GM23338 (cell line): ENCODE measurements at regions not wholly inside any gene's neighbourhood (a gene's known extent, or its start where the extent isn't known, plus 50 kb on each side); places are given as distances from the start of the nearest gene placed in this dataset.

Experiments used
- ATAC-seq: fragments of 200-7000 bp; cut with Tn5 transposase; 3 replicates; pipeline ENCODE4 v1.9.1; 2020
- DNase-seq: peaks from one replicate; pipeline ENCODE4 v3.0.0-alpha.2; 2015; ENCODE audit warnings: low spot score
- H2AFZ ChIP-seq: fragments of 200-600 bp; sonication (generic); 2 replicates; pipeline ENCODE4 v1.8.0; 2016; ENCODE audit warnings: antibody characterized with exemption, mild to moderate bottlenecking, moderate library complexity
- H3F3A ChIP-seq: fragments of 200-600 bp; sonication (generic); replicated peaks from 2 replicates; pipeline ENCODE4 v1.8.0; 2017; ENCODE audit warnings: antibody characterized with exemption, mixed run types, low read depth
- H3K27ac ChIP-seq: fragments of 200-600 bp; sonication (generic); 2 replicates; pipeline ENCODE4 v1.6.1; 2016; ENCODE audit warnings: low read depth
- H3K27me3 ChIP-seq: fragments of 200-600 bp; sonication (generic); 2 replicates; pipeline ENCODE4 v1.8.0; 2016; ENCODE audit warnings: mild to moderate bottlenecking, mixed run types, moderate library complexity; ENCODE audit not compliant: insufficient read depth
- H3K36me3 ChIP-seq: fragments of 200-600 bp; sonication (generic); 2 replicates; pipeline ENCODE4 v1.8.0; 2016; ENCODE audit warnings: mild to moderate bottlenecking; ENCODE audit not compliant: insufficient read depth
- H3K4me1 ChIP-seq: fragments of 200-600 bp; sonication (generic); 2 replicates; pipeline ENCODE4 v1.8.0; 2016; ENCODE audit warnings: mild to moderate bottlenecking, moderate library complexity; ENCODE audit not compliant: insufficient read depth
- H3K4me2 ChIP-seq: fragments of 200-600 bp; sonication (generic); 2 replicates; pipeline ENCODE4 v1.7.1; 2017; ENCODE audit warnings: mixed run types
- H3K4me3 ChIP-seq: fragments of 200-600 bp; sonication (generic); 2 replicates; pipeline ENCODE4 v1.6.1; 2016; ENCODE audit warnings: mixed run types
- H3K79me2 ChIP-seq: fragments of 200-600 bp; sonication (generic); replicated peaks from 2 replicates; pipeline ENCODE4 v1.8.0; 2017; ENCODE audit warnings: mild to moderate bottlenecking; ENCODE audit not compliant: insufficient read depth
- H3K9me2 ChIP-seq: fragments of 200-600 bp; sonication (generic); 2 replicates; pipeline ENCODE4 v1.8.0; 2017; ENCODE audit not compliant: insufficient read depth
- H4K20me1 ChIP-seq: fragments of 200-600 bp; sonication (generic); replicated peaks from 2 replicates; pipeline ENCODE4 v1.8.0; 2017; ENCODE audit warnings: mild to moderate bottlenecking; ENCODE audit not compliant: insufficient read depth
- H3K27ac Mint-ChIP-seq: 2 replicates; pipeline ENCODE4 v1.8.0; 2020; ENCODE audit warnings: inconsistent platforms, mild to moderate bottlenecking, moderate library complexity, mixed read lengths
- H3K27me3 Mint-ChIP-seq: 3 replicates; pipeline ENCODE4 v1.8.0; 2022; ENCODE audit warnings: low read depth, mild to moderate bottlenecking, moderate library complexity, mixed read lengths, inconsistent platforms; ENCODE audit not compliant: insufficient read depth, poor library complexity
- H3K36me3 Mint-ChIP-seq: 3 replicates; pipeline ENCODE4 v1.8.0; 2021; ENCODE audit warnings: low read depth, mild to moderate bottlenecking, inconsistent platforms, moderate library complexity, mixed read lengths
- H3K4me1 Mint-ChIP-seq: 3 replicates; pipeline ENCODE4 v1.8.0; 2020; ENCODE audit warnings: mild to moderate bottlenecking, inconsistent platforms, mixed read lengths
- H3K4me3 Mint-ChIP-seq: 3 replicates; pipeline ENCODE4 v1.8.0; 2021; ENCODE audit warnings: moderate library complexity, mild to moderate bottlenecking, inconsistent platforms, mixed read lengths
- H3K9me3 Mint-ChIP-seq: 3 replicates; pipeline ENCODE4 v1.8.0; 2020; ENCODE audit warnings: moderate library complexity, mild to moderate bottlenecking, inconsistent platforms, mixed read lengths
- CREB1 ChIP-seq: fragments of 250-450 bp; sonication (Bioruptor Pico); IDR thresholded peaks from 2 replicates; pipeline ENCODE4 v1.5.0; 2020; ENCODE audit warnings: low read depth, mild to moderate bottlenecking, moderate library complexity
- EZH2 ChIP-seq: fragments of 200-600 bp; sonication (generic); IDR thresholded peaks from one replicate; pipeline ENCODE4 v1.8.0; 2017; ENCODE audit warnings: antibody characterized with exemption, mild to moderate bottlenecking, low read depth; ENCODE audit not compliant: unreplicated experiment
- EZH2phosphoT487 ChIP-seq: fragments of 200-600 bp; sonication (generic); IDR thresholded peaks from one replicate; pipeline ENCODE4 v1.8.1; 2018; ENCODE audit warnings: antibody characterized with exemption; ENCODE audit not compliant: unreplicated experiment
- JUNB ChIP-seq: IDR thresholded peaks from one replicate; pipeline ENCODE4 v1.6.1; 2016; ENCODE audit warnings: antibody characterized with exemption; ENCODE audit not compliant: unreplicated experiment
- NANOG ChIP-seq: IDR thresholded peaks from 2 replicates; pipeline ENCODE4 v1.6.1; 2016; ENCODE audit warnings: antibody characterized with exemption, borderline replicate concordance
- POLR2AphosphoS5 ChIP-seq: IDR thresholded peaks from 2 replicates; pipeline ENCODE4 v1.6.1; 2016; ENCODE audit warnings: antibody characterized with exemption, low read depth
- STAT1 ChIP-seq: IDR thresholded peaks from one replicate; pipeline ENCODE4 v1.6.1; 2016; ENCODE audit warnings: antibody characterized with exemption; ENCODE audit not compliant: unreplicated experiment
- ZNF114 ChIP-seq: fragments of 250-450 bp; sonication (Bioruptor Pico); IDR thresholded peaks from 2 replicates; pipeline ENCODE4 v1.5.0; 2020; ENCODE audit warnings: mild to moderate bottlenecking, moderate library complexity
- ZNF331 ChIP-seq: fragments of 250-450 bp; sonication (Bioruptor Pico); IDR thresholded peaks from 2 replicates; pipeline ENCODE4 v1.5.0; 2020; ENCODE audit warnings: low read depth, mild to moderate bottlenecking, moderate library complexity
- ZNF462 ChIP-seq: fragments of 250-450 bp; sonication (Bioruptor Pico); IDR thresholded peaks from 2 replicates; pipeline ENCODE4 v1.5.0; 2020; ENCODE audit warnings: mild to moderate bottlenecking, moderate library complexity
- TF ChIP-seq, protein P1 (sequence below): IDR thresholded peaks from 2 replicates; pipeline ENCODE4 v1.6.1; 2016; ENCODE audit warnings: antibody characterized with exemption
- TF ChIP-seq, protein P2 (sequence below): IDR thresholded peaks from one replicate; pipeline ENCODE4 v1.6.1; 2018; ENCODE audit warnings: antibody characterized with exemption; ENCODE audit not compliant: unreplicated experiment
- TF ChIP-seq, protein P3 (sequence below), 2 experiments: fragments of 200-600 bp in 1 of 2; sonication (generic) in 1 of 2; conservative IDR thresholded peaks; 2 replicates each; pipeline versions ENCODE4 v1.5.1 to v1.6.1; 2016 to 2017; ENCODE audit warnings: antibody characterized with exemption in 2 of 2, low read depth in 2 of 2, mild to moderate bottlenecking in 2 of 2, moderate library complexity in 1 of 2

DNA sequence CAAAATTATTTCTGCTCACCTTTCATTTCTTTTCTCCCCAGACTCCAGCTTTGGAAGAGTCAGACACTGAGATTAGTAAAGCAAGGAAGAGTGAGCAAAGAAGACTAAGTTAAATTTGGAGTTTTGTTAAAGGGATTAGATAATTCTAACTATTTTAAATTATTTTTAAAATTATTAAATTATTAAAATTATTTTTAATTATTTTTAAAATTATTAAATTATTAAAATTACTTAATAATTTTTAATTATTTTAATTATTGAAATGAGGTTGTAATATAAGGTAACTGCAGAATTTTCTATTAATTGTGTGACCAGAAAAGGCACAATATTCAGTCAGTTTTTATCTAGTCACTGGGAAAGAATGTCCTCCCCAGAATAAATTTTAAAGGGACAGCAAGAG is 185.0 kb upstream of the EOMES start:
- no peak overlapping the region for H3K4me3 Mint-ChIP-seq
- Histone ChIP-seq H3F3A (no peaks in the 10 kb centered on the region), H3K27ac (no peak overlapping the region), H3K79me2 (no peaks in the 10 kb centered on the region), H3K4me1 (peaks cover 4% of the 10 kb centered on the region; the same call in 1 of the 2 replicates), H3K4me3 (no peak overlapping the region), H3K4me2 (no peak overlapping the region), H2AFZ (no peak overlapping the region), H3K9me2 (no peaks in the 10 kb centered on the region), H3K36me3 (no peaks in the 10 kb centered on the region), H4K20me1 (no peaks in the 10 kb centered on the region), H3K27me3 (no peaks in the 10 kb centered on the region)
- TF ChIP-seq ZNF462 (CRISPR knock-in tag) (no peak), CREB1 (CRISPR knock-in tag) (no peak), EZH2phosphoT487 (no peak), STAT1 (no peak), POLR2AphosphoS5 (no peak), ZNF114 (CRISPR knock-in tag) (no peak), JUNB (no peak), NANOG (no peak), ZNF331 (CRISPR knock-in tag) (no peak), EZH2 (no peak)
- TF ChIP-seq, protein P1, sequence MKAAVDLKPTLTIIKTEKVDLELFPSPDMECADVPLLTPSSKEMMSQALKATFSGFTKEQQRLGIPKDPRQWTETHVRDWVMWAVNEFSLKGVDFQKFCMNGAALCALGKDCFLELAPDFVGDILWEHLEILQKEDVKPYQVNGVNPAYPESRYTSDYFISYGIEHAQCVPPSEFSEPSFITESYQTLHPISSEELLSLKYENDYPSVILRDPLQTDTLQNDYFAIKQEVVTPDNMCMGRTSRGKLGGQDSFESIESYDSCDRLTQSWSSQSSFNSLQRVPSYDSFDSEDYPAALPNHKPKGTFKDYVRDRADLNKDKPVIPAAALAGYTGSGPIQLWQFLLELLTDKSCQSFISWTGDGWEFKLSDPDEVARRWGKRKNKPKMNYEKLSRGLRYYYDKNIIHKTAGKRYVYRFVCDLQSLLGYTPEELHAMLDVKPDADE: no peak
- TF ChIP-seq, protein P2, sequence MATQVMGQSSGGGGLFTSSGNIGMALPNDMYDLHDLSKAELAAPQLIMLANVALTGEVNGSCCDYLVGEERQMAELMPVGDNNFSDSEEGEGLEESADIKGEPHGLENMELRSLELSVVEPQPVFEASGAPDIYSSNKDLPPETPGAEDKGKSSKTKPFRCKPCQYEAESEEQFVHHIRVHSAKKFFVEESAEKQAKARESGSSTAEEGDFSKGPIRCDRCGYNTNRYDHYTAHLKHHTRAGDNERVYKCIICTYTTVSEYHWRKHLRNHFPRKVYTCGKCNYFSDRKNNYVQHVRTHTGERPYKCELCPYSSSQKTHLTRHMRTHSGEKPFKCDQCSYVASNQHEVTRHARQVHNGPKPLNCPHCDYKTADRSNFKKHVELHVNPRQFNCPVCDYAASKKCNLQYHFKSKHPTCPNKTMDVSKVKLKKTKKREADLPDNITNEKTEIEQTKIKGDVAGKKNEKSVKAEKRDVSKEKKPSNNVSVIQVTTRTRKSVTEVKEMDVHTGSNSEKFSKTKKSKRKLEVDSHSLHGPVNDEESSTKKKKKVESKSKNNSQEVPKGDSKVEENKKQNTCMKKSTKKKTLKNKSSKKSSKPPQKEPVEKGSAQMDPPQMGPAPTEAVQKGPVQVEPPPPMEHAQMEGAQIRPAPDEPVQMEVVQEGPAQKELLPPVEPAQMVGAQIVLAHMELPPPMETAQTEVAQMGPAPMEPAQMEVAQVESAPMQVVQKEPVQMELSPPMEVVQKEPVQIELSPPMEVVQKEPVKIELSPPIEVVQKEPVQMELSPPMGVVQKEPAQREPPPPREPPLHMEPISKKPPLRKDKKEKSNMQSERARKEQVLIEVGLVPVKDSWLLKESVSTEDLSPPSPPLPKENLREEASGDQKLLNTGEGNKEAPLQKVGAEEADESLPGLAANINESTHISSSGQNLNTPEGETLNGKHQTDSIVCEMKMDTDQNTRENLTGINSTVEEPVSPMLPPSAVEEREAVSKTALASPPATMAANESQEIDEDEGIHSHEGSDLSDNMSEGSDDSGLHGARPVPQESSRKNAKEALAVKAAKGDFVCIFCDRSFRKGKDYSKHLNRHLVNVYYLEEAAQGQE: no peak
- TF ChIP-seq, protein P3, sequence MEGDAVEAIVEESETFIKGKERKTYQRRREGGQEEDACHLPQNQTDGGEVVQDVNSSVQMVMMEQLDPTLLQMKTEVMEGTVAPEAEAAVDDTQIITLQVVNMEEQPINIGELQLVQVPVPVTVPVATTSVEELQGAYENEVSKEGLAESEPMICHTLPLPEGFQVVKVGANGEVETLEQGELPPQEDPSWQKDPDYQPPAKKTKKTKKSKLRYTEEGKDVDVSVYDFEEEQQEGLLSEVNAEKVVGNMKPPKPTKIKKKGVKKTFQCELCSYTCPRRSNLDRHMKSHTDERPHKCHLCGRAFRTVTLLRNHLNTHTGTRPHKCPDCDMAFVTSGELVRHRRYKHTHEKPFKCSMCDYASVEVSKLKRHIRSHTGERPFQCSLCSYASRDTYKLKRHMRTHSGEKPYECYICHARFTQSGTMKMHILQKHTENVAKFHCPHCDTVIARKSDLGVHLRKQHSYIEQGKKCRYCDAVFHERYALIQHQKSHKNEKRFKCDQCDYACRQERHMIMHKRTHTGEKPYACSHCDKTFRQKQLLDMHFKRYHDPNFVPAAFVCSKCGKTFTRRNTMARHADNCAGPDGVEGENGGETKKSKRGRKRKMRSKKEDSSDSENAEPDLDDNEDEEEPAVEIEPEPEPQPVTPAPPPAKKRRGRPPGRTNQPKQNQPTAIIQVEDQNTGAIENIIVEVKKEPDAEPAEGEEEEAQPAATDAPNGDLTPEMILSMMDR (conservative IDR thresholded peaks at IDR 0.05; ENCODE audit: low read depth in 2 of 2): no peak
- no peak overlapping the region for H3K27ac Mint-ChIP-seq
- H3K36me3 Mint-ChIP-seq: no peaks in the 10 kb centered on the region
- H3K27me3 Mint-ChIP-seq: peaks cover 3% of the 10 kb centered on the region
- H3K9me3 Mint-ChIP-seq: no peaks in the 10 kb centered on the region
- peaks cover 15% of the 10 kb centered on the region; the same call in 2 of the 3 replicates for H3K4me1 Mint-ChIP-seq
- DNase-seq: no peak
- no peak for ATAC-seq
